NCI-H510A treated with DMSO at 0.1 percent for 48 hours (cell line): ENCODE measurements at regions not wholly inside any gene's neighbourhood (a gene's known extent, or its start where the extent isn't known, plus 50 kb on each side); places are given as distances from the start of the nearest gene placed in this dataset.

ENCODE experiments used
- DNase-seq: peaks from one replicate; lab custom pipeline; 2025; lab: John Stamatoyannopoulos, UW

GRCh38 chr11:128195057-128195751, 392.2 kb downstream of the ETS1 start:
- no peak for DNase-seq

- DNase-seq: no peak
Measured at GRCh38 chr11:128194216-128194615, 393.1 kb downstream of the ETS1 start.

GRCh38 chr11:128193615-128194014, 393.7 kb downstream of the ETS1 start:
- no peak for DNase-seq

GRCh38 chr11:128190312-128190711, 397.0 kb downstream of the ETS1 start:
- DNase-seq: no peak

- no peak for DNase-seq
Measured at GRCh38 chr11:128189823-128190222, 397.5 kb downstream of the ETS1 start.

GRCh38 chr11:128188346-128189004, 398.9 kb downstream of the ETS1 start:
- DNase-seq: no peak

GRCh38 chr11:128187835-128188234, 399.5 kb downstream of the ETS1 start:
- no peak for DNase-seq

- no peak for DNase-seq
Measured at GRCh38 chr11:128187377-128187776, 400.0 kb downstream of the ETS1 start.

- DNase-seq: no peak
Measured at GRCh38 chr11:128184981-128185380, 402.4 kb downstream of the ETS1 start.

- no peak for DNase-seq
Measured at GRCh38 chr11:128182844-128183243, 404.5 kb downstream of the ETS1 start.

GRCh38 chr11:128181984-128182383, 405.4 kb downstream of the ETS1 start:
- no peak for DNase-seq

- no peak for DNase-seq
Measured at GRCh38 chr11:128181088-128181480, 406.3 kb downstream of the ETS1 start.

GRCh38 chr11:128180441-128181087, 406.8 kb downstream of the ETS1 start:
- DNase-seq: peak; percentile 16

GRCh38 chr11:128179512-128179911, 407.8 kb downstream of the ETS1 start:
- DNase-seq: no peak

- peak; percentile 42 for DNase-seq
Measured at GRCh38 chr11:128179039-128179438, 408.3 kb downstream of the ETS1 start.

- DNase-seq: no peak
Measured at GRCh38 chr11:128174465-128175291, 412.7 kb downstream of the ETS1 start.

- peak; percentile 94 for DNase-seq
Measured at GRCh38 chr11:128172046-128172878, 415.1 kb downstream of the ETS1 start.

- no peak for DNase-seq
Measured at GRCh38 chr11:128171506-128171905, 415.9 kb downstream of the ETS1 start.

- DNase-seq: no peak
Measured at GRCh38 chr11:128165572-128165971, 421.8 kb downstream of the ETS1 start.

GRCh38 chr11:128164080-128164741, 423.1 kb downstream of the ETS1 start:
- DNase-seq: no peak

GRCh38 chr11:128161994-128162393, 425.4 kb downstream of the ETS1 start:
- no peak for DNase-seq
